GM12892 (cell line): ENCODE measurements at regions not wholly inside any gene's neighbourhood (a gene's known extent, or its start where the extent isn't known, plus 50 kb on each side); places are given as distances from the start of the nearest gene placed in this dataset.

Source experiments
- POLR2A ChIP-seq: IDR thresholded peaks from 2 replicates; pipeline ENCODE4 v1.6.1; 2011; ENCODE audit warnings: low read depth, low read length, control low read depth
- POLR2AphosphoS5 ChIP-seq: IDR thresholded peaks from 2 replicates; pipeline ENCODE4 v1.6.1; 2011; ENCODE audit warnings: low read depth, low read length, control low read depth
- TAF1 ChIP-seq: IDR thresholded peaks from 2 replicates; pipeline ENCODE4 v1.6.1; 2011; ENCODE audit warnings: low read depth, mild to moderate bottlenecking, control low read depth, low read length, borderline replicate concordance

DNA sequence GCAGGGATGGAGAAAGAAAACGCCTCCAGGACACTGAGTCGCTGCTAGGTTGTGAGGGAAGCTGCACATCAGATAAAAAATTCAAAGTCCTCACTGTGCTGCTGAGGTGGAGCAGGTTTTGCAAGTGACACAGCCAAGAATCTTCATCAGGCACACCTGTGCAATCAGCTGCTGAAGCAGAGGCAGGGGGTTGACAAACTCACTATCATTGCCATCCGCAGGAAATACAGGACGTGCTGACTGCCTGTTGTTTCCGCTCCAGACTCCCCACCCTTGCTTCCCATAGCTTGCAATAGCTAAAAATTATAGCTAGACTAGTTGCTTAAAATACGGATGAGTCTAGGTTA, 147.8 kb upstream of the FHL2 start:
- TF ChIP-seq POLR2A (no peak), POLR2AphosphoS5 (no peak), TAF1 (no peak)
